Panc1 (cell line): ENCODE measurements at regions not wholly inside any gene's neighbourhood (a gene's known extent, or its start where the extent isn't known, plus 50 kb on each side); places are given as distances from the start of the nearest gene placed in this dataset.

Experiments
- ATAC-seq: fragments of 200-7000 bp; cut with Tn5 transposase; 2 replicates; pipeline ENCODE4 v1.9.1; 2020; ENCODE audit warnings: mild to moderate bottlenecking, moderate library complexity
- BruUV-seq: library from RNA; stranded (reverse); fragments of 400-500 nt; replicated peaks from 2 replicates; lab custom pipeline; 2021; lab: Mats Ljungman, UMichigan
- CTCF ChIA-PET: fragments of 300-600 bp; sonication (Branson Sonifier 250); formaldehyde crosslinking; loops from one replicate; lab custom pipeline; 2022; ENCODE audit warnings: antibody characterized with exemption; lab: Charles Lee
- POLR2A ChIA-PET: fragments of 300-600 bp; sonication (Branson Sonifier 250); formaldehyde crosslinking; loops from one replicate; lab custom pipeline; 2022; ENCODE audit warnings: antibody characterized with exemption; lab: Charles Lee
- DNase-seq: peaks from one replicate; pipeline ENCODE4 v3.0.0-alpha.2; 2010; ENCODE audit warnings: low read depth, low spot score
- H3K27ac ChIP-seq: 2 replicates; pipeline ENCODE4 v1.5.1; 2011; ENCODE audit warnings: mild to moderate bottlenecking, low read length, inconsistent platforms
- H3K27me3 ChIP-seq: fragments of 200-500 bp; sonication (Bioruptor generic); 2 replicates; pipeline ENCODE4 v1.6.0; 2014; ENCODE audit warnings: low read length, inconsistent platforms; ENCODE audit not compliant: control insufficient read depth, insufficient read depth
- H3K36me3 ChIP-seq: fragments of 200-500 bp; sonication (Bioruptor generic); 2 replicates; pipeline ENCODE4 v1.5.1; 2014; ENCODE audit warnings: inconsistent platforms, mild to moderate bottlenecking, low read length, moderate library complexity; ENCODE audit not compliant: control insufficient read depth, insufficient read depth
- H3K4me1 ChIP-seq: 2 replicates; pipeline ENCODE4 v1.5.1; 2011; ENCODE audit warnings: inconsistent platforms, mild to moderate bottlenecking, low read length, moderate library complexity; ENCODE audit not compliant: control insufficient read depth, insufficient read depth
- H3K4me3 ChIP-seq, 2 experiments: 2 replicates each; pipeline ENCODE4 v1.5.1; 2011 to 2012; ENCODE audit warnings: low read depth in 2 of 2, low read length in 2 of 2, mild to moderate bottlenecking in 2 of 2, inconsistent platforms in 1 of 2, moderate library complexity in 1 of 2
- H3K9me3 ChIP-seq: fragments of 200-500 bp; sonication (Bioruptor generic); 2 replicates; pipeline ENCODE4 v1.5.1; 2014; ENCODE audit warnings: low read depth, mild to moderate bottlenecking, inconsistent platforms, low read length, moderate library complexity; ENCODE audit not compliant: control insufficient read depth, insufficient read depth
- POLR2AphosphoS5 ChIP-seq: IDR thresholded peaks from 2 replicates; pipeline ENCODE4 v1.6.1; 2012; ENCODE audit warnings: mild to moderate bottlenecking, low read depth, low read length, moderate library complexity
- SIN3A ChIP-seq: IDR thresholded peaks from 2 replicates; pipeline ENCODE4 v1.6.1; 2012; ENCODE audit warnings: low read depth, mild to moderate bottlenecking, low read length, moderate library complexity, borderline replicate concordance; ENCODE audit not compliant: insufficient read depth
- TCF7L2 ChIP-seq: IDR thresholded peaks from 2 replicates; pipeline ENCODE4 v1.6.1; 2011; ENCODE audit warnings: mild to moderate bottlenecking, low read depth, low read length, inconsistent platforms
- in situ Hi-C: cut with HindIII; loops from 2 replicates; pipeline ENCODE4 v1.10.0; 2016; ENCODE audit warnings: low sequenced_read_pairs, low pct_unique_long_range_greater_than_20kb
- intact Hi-C: fragments of 100-400 bp; cut with micrococcal nuclease; formaldehyde crosslinking; loops from one replicate; pipeline ENCODE4 v1.10.0; 2022; ENCODE audit not compliant: unreplicated experiment
- TF ChIP-seq, protein P1 (sequence below), 2 experiments: IDR thresholded peaks; 2 replicates each; pipeline ENCODE4 v1.6.1; 2011 to 2012; ENCODE audit warnings: low read depth in 2 of 2, control low read depth in 1 of 2, low read length in 1 of 2, mild to moderate bottlenecking in 1 of 2, moderate library complexity in 1 of 2; ENCODE audit not compliant: insufficient read depth in 1 of 2
- TF ChIP-seq, protein P2 (sequence below): fragments of 450-650 bp; IDR thresholded peaks from 2 replicates; pipeline ENCODE4 v1.5.1; 2017; ENCODE audit warnings: mild to moderate bottlenecking

DNA sequence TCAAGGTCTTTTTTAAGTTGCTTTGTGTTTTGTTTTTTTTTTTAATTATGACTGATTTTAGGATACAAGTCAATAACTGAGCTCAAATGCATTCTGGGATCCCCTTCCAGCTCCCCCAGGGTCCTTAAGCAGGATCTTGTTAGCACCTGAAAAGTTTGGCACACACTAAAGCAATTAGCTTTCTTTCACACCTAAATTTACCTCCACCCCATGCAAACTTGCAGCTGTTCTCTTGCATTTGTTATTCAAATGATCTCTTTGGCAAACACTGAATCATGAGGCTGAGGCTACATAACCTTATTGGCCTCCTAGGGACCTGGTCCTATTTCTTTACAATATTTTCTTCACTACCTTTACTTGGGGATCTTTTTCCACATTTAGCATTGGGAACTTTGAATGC, 2026.1 kb upstream of the CELF4 start:
- POLR2A ChIA-PET, result no interaction called here
- Histone ChIP-seq H3K36me3 (no peaks in the 10 kb centered on the region), H3K9me3 (no peaks in the 10 kb centered on the region), H3K4me1 (no peaks in the 10 kb centered on the region), H3K27ac (no peak overlapping the region), H3K27me3 (no peaks in the 10 kb centered on the region), H3K4me3 (no peak overlapping the region)
- TF ChIP-seq POLR2AphosphoS5, result no peak
- no peak for TF ChIP-seq SIN3A
- TF ChIP-seq, protein P1, sequence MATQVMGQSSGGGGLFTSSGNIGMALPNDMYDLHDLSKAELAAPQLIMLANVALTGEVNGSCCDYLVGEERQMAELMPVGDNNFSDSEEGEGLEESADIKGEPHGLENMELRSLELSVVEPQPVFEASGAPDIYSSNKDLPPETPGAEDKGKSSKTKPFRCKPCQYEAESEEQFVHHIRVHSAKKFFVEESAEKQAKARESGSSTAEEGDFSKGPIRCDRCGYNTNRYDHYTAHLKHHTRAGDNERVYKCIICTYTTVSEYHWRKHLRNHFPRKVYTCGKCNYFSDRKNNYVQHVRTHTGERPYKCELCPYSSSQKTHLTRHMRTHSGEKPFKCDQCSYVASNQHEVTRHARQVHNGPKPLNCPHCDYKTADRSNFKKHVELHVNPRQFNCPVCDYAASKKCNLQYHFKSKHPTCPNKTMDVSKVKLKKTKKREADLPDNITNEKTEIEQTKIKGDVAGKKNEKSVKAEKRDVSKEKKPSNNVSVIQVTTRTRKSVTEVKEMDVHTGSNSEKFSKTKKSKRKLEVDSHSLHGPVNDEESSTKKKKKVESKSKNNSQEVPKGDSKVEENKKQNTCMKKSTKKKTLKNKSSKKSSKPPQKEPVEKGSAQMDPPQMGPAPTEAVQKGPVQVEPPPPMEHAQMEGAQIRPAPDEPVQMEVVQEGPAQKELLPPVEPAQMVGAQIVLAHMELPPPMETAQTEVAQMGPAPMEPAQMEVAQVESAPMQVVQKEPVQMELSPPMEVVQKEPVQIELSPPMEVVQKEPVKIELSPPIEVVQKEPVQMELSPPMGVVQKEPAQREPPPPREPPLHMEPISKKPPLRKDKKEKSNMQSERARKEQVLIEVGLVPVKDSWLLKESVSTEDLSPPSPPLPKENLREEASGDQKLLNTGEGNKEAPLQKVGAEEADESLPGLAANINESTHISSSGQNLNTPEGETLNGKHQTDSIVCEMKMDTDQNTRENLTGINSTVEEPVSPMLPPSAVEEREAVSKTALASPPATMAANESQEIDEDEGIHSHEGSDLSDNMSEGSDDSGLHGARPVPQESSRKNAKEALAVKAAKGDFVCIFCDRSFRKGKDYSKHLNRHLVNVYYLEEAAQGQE (IDR thresholded peaks at IDR 0.05; ENCODE audit: insufficient read depth in 1 of 2, low read depth in 2 of 2, low read length in 1 of 2), result no peak
- TF ChIP-seq TCF7L2, result no peak
- TF ChIP-seq, protein P2, sequence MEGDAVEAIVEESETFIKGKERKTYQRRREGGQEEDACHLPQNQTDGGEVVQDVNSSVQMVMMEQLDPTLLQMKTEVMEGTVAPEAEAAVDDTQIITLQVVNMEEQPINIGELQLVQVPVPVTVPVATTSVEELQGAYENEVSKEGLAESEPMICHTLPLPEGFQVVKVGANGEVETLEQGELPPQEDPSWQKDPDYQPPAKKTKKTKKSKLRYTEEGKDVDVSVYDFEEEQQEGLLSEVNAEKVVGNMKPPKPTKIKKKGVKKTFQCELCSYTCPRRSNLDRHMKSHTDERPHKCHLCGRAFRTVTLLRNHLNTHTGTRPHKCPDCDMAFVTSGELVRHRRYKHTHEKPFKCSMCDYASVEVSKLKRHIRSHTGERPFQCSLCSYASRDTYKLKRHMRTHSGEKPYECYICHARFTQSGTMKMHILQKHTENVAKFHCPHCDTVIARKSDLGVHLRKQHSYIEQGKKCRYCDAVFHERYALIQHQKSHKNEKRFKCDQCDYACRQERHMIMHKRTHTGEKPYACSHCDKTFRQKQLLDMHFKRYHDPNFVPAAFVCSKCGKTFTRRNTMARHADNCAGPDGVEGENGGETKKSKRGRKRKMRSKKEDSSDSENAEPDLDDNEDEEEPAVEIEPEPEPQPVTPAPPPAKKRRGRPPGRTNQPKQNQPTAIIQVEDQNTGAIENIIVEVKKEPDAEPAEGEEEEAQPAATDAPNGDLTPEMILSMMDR, result no peak
- DNase-seq (no peak), ATAC-seq (no peak)
- intact Hi-C loops (no loop called here), in situ Hi-C loops (no loop called here)
- CTCF ChIA-PET, result no interaction called here
- BruUV-seq, result no TSS peak

DNA sequence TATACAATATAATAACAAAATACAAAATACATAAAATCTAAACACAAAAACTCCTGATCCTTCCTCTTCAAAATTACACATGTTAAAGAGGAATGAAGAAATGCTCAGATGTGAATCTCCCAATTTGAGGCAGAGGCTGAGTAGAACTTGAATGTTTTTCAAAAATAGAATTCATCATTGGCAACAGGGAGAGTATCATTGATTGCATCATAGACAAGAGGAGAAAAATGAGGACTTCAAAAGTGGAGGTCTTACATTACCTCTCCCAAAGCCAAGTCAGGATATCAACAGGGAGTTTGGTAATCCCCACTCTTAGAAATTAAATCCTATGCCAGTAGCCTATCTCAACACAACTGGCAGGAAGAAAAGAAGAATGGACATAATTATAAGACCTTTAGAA, 2023.9 kb upstream of the CELF4 start:
- TF ChIP-seq POLR2AphosphoS5 (no peak), TCF7L2 (no peak), SIN3A (no peak)
- TF ChIP-seq, protein P1 (IDR thresholded peaks at IDR 0.05; ENCODE audit: insufficient read depth in 1 of 2, low read depth in 2 of 2, low read length in 1 of 2), result no peak
- TF ChIP-seq, protein P2, result no peak
- H3K27me3 ChIP-seq, result no peaks in the 10 kb centered on the region
- ChIA-PET POLR2A (no interaction called here), CTCF (no interaction called here)
- no peaks in the 10 kb centered on the region for H3K4me1 ChIP-seq
- no peak overlapping the region for H3K4me3 ChIP-seq
- H3K36me3 ChIP-seq, result no peaks in the 10 kb centered on the region
- in situ Hi-C loops (no loop called here), intact Hi-C loops (no loop called here)
- BruUV-seq, result no TSS peak
- no peak overlapping the region for H3K27ac ChIP-seq
- H3K9me3 ChIP-seq, result no peaks in the 10 kb centered on the region
- ATAC-seq (no peak), DNase-seq (no peak)
